ENCODE measurements at regions not wholly inside any gene's neighbourhood (a gene's known extent, or its start where the extent isn't known, plus 50 kb on each side); places are given as distances from the start of the nearest gene placed in this dataset.
"Not testable (repeated sequence)": the region's sequence is repeated elsewhere in the genome, so short reads cannot be mapped to it uniquely, and the experiment has no call there.

DNA sequence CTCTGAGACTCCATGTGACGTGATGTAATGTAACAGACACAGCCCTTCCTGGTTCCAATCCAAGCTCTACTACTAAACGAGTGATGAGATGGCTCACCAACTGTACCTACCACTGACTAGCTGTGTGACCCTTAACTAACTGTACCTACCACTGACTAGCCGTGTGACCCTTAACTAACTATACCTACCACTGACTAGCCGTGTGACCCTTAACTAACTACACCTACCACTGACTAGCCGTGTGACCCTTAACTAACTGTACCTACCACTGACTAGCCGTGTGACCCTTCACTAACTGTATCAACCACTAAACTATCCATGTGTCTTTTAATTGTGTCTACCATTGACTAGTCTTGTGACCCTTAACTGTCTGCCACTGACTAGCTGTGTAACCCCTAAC lies 111.2 kb downstream of the NPIPA5 start:
- H3K4me2 ChIP-seq (ENCODE audit: insufficient read depth, low read length); DNase-seq (ENCODE audit: extremely low read depth in 1 of 4, low spot score in 3 of 4); BruUV-seq (replicated peaks); intact Hi-C loops (cut with micrococcal nuclease); H3K27ac ChIP-seq (ENCODE audit: extremely low read depth, low read depth, low read length); ATAC-seq; CTCF ChIA-PET (ENCODE audit: low intra/inter-chr PET ratio); FAIRE-seq; H3K27me3 ChIP-seq (ENCODE audit: control insufficient read depth in 2 of 2, insufficient read depth in 2 of 2, low read length in 2 of 2); H3K36me3 ChIP-seq (ENCODE audit: control insufficient read depth, insufficient read depth, low read length); H2AFZ ChIP-seq (ENCODE audit: low read depth, low read length); in situ Hi-C loops (cut with MboI); H4K20me1 ChIP-seq (replicated peaks; ENCODE audit: control insufficient read depth, insufficient read depth, low read length); H3K9ac ChIP-seq (ENCODE audit: insufficient read depth in 1 of 2, low read depth in 2 of 2, low read length in 2 of 2); H3K9me1 ChIP-seq (ENCODE audit: control insufficient read depth, insufficient read depth, low read length); H3K4me1 ChIP-seq (replicated peaks in 1 of 2; ENCODE audit: control insufficient read depth in 2 of 2, insufficient read depth in 2 of 2, low read length in 2 of 2); POLR2A ChIA-PET; H3K4me3 ChIP-seq; H3K79me2 ChIP-seq (ENCODE audit: control insufficient read depth, insufficient read depth, low read length); H3K9me3 ChIP-seq (replicated peaks; ENCODE audit: control insufficient read depth, insufficient read depth, low read depth, low read length): not testable (repeated sequence)
- WGBS (ENCODE audit: insufficient coverage, low coverage, missing lambda C conversion rate) = 13% methylated on average over 5 of the region's 6 CpGs
- TF ChIP-seq, protein P1, sequence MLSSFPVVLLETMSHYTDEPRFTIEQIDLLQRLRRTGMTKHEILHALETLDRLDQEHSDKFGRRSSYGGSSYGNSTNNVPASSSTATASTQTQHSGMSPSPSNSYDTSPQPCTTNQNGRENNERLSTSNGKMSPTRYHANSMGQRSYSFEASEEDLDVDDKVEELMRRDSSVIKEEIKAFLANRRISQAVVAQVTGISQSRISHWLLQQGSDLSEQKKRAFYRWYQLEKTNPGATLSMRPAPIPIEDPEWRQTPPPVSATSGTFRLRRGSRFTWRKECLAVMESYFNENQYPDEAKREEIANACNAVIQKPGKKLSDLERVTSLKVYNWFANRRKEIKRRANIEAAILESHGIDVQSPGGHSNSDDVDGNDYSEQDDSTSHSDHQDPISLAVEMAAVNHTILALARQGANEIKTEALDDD (IDR thresholded peaks at IDR 0.05) = peak; percentile 94

DNA sequence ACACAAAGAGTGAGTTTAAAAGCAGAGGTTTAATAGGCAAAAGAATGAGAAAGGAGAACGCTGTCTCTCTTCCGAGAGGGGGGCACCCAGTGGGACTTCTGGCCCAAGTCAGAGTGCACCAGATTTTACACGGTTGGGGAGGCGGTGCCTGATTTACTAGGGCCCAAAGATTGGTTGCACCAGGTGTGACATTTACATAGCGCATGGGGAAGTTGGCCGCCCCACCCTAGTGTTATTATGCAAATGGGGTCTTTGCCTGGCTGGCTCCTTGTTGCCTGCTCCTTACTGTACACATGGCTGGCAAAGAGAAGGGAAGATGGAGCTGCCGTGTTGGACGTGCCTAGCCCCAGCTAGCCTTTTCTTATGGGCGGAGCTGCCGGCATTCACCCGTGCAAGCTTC lies 115.9 kb downstream of the NPIPA5 start:
- H4K20me1 ChIP-seq (replicated peaks; ENCODE audit: control insufficient read depth, insufficient read depth, low read length); in situ Hi-C loops (cut with MboI); intact Hi-C loops (cut with micrococcal nuclease); H2AFZ ChIP-seq (ENCODE audit: low read depth, low read length); CTCF ChIA-PET (ENCODE audit: low intra/inter-chr PET ratio); H3K79me2 ChIP-seq (ENCODE audit: control insufficient read depth, insufficient read depth, low read length); H3K27ac ChIP-seq (ENCODE audit: extremely low read depth, low read depth, low read length); BruUV-seq (replicated peaks); H3K27me3 ChIP-seq (ENCODE audit: control insufficient read depth in 2 of 2, insufficient read depth in 2 of 2, low read length in 2 of 2); H3K9me1 ChIP-seq (ENCODE audit: control insufficient read depth, insufficient read depth, low read length); H3K4me3 ChIP-seq; FAIRE-seq; H3K9ac ChIP-seq (ENCODE audit: insufficient read depth in 1 of 2, low read depth in 2 of 2, low read length in 2 of 2); POLR2A ChIA-PET; H3K36me3 ChIP-seq (ENCODE audit: control insufficient read depth, insufficient read depth, low read length); H3K4me1 ChIP-seq (replicated peaks in 1 of 2; ENCODE audit: control insufficient read depth in 2 of 2, insufficient read depth in 2 of 2, low read length in 2 of 2); H3K4me2 ChIP-seq (ENCODE audit: insufficient read depth, low read length); H3K9me3 ChIP-seq (replicated peaks; ENCODE audit: control insufficient read depth, insufficient read depth, low read depth, low read length): not testable (repeated sequence)
- DNase-seq (ENCODE audit: extremely low read depth in 1 of 4, low spot score in 3 of 4) (peak in 1 of 4 experiments; percentile 13), ATAC-seq (peak; percentile 82)
- WGBS (ENCODE audit: insufficient coverage, low coverage, missing lambda C conversion rate) = 3% methylated on average over 5 of the region's 11 CpGs

DNA sequence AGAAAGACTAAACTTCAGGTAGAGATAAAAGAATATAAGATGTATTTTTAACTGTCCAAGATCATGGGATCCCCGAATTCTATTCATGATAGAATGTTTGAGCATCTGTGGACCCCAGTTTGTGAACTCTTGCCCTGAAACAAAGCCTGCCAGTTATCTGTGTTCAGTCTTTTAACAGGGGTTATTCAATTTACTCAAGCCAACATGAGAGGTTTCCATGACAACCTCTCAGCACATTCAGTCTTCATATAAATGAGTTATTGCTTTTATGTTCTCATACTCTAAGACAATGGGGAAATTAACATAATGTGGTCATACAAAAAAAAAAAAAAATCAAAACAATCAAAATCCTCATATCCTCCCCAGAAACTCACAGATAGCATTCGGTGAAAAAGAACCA lies 130.1 kb downstream of the NPIPA5 start:
- TSS peak; percentile 35 for BruUV-seq (replicated peaks)
- H2AFZ ChIP-seq (ENCODE audit: low read depth, low read length); H4K20me1 ChIP-seq (replicated peaks; ENCODE audit: control insufficient read depth, insufficient read depth, low read length); CTCF ChIA-PET (ENCODE audit: low intra/inter-chr PET ratio); FAIRE-seq; H3K4me1 ChIP-seq (replicated peaks in 1 of 2; ENCODE audit: control insufficient read depth in 2 of 2, insufficient read depth in 2 of 2, low read length in 2 of 2); H3K36me3 ChIP-seq (ENCODE audit: control insufficient read depth, insufficient read depth, low read length); in situ Hi-C loops (cut with MboI); H3K79me2 ChIP-seq (ENCODE audit: control insufficient read depth, insufficient read depth, low read length); DNase-seq (ENCODE audit: extremely low read depth in 1 of 4, low spot score in 3 of 4); H3K9me1 ChIP-seq (ENCODE audit: control insufficient read depth, insufficient read depth, low read length); H3K27ac ChIP-seq (ENCODE audit: extremely low read depth, low read depth, low read length); H3K9me3 ChIP-seq (replicated peaks; ENCODE audit: control insufficient read depth, insufficient read depth, low read depth, low read length); H3K9ac ChIP-seq (ENCODE audit: insufficient read depth in 1 of 2, low read depth in 2 of 2, low read length in 2 of 2); POLR2A ChIA-PET; H3K4me3 ChIP-seq; H3K4me2 ChIP-seq (ENCODE audit: insufficient read depth, low read length); ATAC-seq; H3K27me3 ChIP-seq (ENCODE audit: control insufficient read depth in 2 of 2, insufficient read depth in 2 of 2, low read length in 2 of 2); intact Hi-C loops (cut with micrococcal nuclease): not testable (repeated sequence)
- no CpG with 5 or more reads among the region's 2 CpGs for WGBS (ENCODE audit: insufficient coverage, low coverage, missing lambda C conversion rate)

DNA sequence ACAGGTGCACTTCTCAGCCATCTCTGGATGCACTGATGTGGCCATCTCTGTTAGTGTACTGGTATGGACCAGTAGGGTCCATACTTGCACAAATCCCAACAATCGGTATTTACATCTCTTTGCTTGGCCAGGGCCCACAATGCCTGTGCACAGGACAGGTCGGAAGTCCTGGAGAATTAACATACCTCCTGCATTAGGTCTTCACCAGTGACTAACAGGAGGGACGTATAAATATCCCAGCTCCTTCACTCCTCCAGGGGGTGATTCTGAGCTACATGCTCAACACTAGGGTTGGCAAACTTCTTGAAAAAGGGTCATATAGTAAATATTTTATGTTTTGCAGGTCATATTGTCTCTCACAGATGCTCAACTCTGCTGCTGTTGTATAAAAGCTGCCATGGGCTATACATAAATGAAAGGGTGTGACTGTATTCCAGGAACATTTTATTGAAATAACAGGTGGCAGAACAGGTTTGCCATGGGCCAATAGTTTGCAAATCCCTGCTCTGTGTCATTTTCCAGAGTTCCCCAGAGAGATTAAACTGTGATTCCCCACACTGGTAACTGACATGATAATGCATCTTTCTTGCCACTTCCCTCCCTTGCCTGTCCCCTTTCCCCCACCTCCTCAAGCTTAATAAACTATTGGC lies 141.3 kb downstream of the NPIPA5 start:
- H3K4me3 ChIP-seq; intact Hi-C loops (cut with micrococcal nuclease); H3K9me3 ChIP-seq (replicated peaks; ENCODE audit: control insufficient read depth, insufficient read depth, low read depth, low read length); in situ Hi-C loops (cut with MboI); DNase-seq (ENCODE audit: extremely low read depth in 1 of 4, low spot score in 3 of 4); CTCF ChIA-PET (ENCODE audit: low intra/inter-chr PET ratio); FAIRE-seq; H3K4me2 ChIP-seq (ENCODE audit: insufficient read depth, low read length); H4K20me1 ChIP-seq (replicated peaks; ENCODE audit: control insufficient read depth, insufficient read depth, low read length); POLR2A ChIA-PET; H3K27ac ChIP-seq (ENCODE audit: extremely low read depth, low read depth, low read length); BruUV-seq (replicated peaks); ATAC-seq; H3K27me3 ChIP-seq (ENCODE audit: control insufficient read depth in 2 of 2, insufficient read depth in 2 of 2, low read length in 2 of 2); H2AFZ ChIP-seq (ENCODE audit: low read depth, low read length); H3K9ac ChIP-seq (ENCODE audit: insufficient read depth in 1 of 2, low read depth in 2 of 2, low read length in 2 of 2); H3K9me1 ChIP-seq (ENCODE audit: control insufficient read depth, insufficient read depth, low read length); H3K4me1 ChIP-seq (replicated peaks in 1 of 2; ENCODE audit: control insufficient read depth in 2 of 2, insufficient read depth in 2 of 2, low read length in 2 of 2); H3K36me3 ChIP-seq (ENCODE audit: control insufficient read depth, insufficient read depth, low read length): not testable (repeated sequence)
- 82% methylated on average over 2 of the region's 3 CpGs for WGBS (ENCODE audit: insufficient coverage, low coverage, missing lambda C conversion rate)
- H3K79me2 ChIP-seq (ENCODE audit: control insufficient read depth, insufficient read depth, low read length) = peaks cover 10% of the 10 kb centered on the region
